ENCODE measurements at regions not wholly inside any gene's neighbourhood (a gene's known extent, or its start where the extent isn't known, plus 50 kb on each side); places are given as distances from the start of the nearest gene placed in this dataset.
A peak's percentile ranks its signal among the peaks of the same experiment; 100 is the strongest.

DNA sequence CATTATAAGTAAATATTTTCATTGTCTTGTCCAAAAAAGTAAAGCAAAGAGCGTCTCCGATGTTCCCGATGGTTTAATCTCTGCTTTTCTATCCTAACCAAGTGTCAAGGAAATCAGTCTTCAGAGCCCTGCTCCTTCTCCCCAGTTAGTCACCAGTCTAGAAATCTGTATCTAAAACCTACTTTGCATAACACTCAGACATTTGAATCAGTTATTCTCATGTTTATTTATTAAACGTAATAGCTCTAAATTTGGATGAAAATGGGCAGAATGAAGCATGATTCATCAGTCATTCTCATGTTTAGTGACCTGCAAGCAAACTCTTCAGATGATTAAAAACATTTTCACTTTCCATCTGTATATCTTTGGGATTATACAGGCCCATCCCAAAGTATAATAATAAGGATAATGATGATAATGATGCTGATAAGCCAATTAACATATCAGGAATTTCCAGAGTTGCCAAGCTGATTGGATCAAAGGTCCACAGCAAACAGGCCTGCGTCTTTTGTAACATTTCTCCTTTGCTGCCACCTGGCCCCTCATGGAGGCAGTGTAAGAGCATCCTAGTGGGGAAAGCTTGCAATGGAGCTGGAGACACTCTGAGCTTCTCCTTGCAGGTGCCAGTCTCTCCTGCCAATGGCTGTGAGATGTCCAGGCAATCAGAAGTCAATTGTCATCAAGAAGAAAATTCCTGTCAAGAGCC is 273.9 kb downstream of the IGSF11 start:
- Histone ChIP-seq H3K9me2 (replicated peaks; ENCODE audit: low read length) (no peaks in the 10 kb centered on the region), H3K4me2 (ENCODE audit: low read length) (no peak overlapping the region), H3K4me1 (ENCODE audit: insufficient read depth, low read length) (no peaks in the 10 kb centered on the region), H3K27me3 (ENCODE audit: low read length) (no peaks in the 10 kb centered on the region), H3K9ac (ENCODE audit: low read length) (no peak overlapping the region), H3K4me3 (ENCODE audit: low read length) (no peak overlapping the region), H3K9me3 (ENCODE audit: low read length) (no peaks in the 10 kb centered on the region), H3F3A (ENCODE audit: low read length, unreplicated experiment) (no peaks in the 10 kb centered on the region), H3K36me3 (ENCODE audit: low read depth, low read length) (no peaks in the 10 kb centered on the region), H4K20me1 (ENCODE audit: low read length) (no peaks in the 10 kb centered on the region), H3K27ac (ENCODE audit: low read length) (no peak overlapping the region), H3K79me2 (ENCODE audit: low read length) (no peaks in the 10 kb centered on the region), H2AFZ (ENCODE audit: low read length) (no peak overlapping the region)
- intact Hi-C loops (cut with micrococcal nuclease), result no loop called here
- no TSS peak for BruUV-seq (replicated peaks)
- TF ChIP-seq, protein P1, sequence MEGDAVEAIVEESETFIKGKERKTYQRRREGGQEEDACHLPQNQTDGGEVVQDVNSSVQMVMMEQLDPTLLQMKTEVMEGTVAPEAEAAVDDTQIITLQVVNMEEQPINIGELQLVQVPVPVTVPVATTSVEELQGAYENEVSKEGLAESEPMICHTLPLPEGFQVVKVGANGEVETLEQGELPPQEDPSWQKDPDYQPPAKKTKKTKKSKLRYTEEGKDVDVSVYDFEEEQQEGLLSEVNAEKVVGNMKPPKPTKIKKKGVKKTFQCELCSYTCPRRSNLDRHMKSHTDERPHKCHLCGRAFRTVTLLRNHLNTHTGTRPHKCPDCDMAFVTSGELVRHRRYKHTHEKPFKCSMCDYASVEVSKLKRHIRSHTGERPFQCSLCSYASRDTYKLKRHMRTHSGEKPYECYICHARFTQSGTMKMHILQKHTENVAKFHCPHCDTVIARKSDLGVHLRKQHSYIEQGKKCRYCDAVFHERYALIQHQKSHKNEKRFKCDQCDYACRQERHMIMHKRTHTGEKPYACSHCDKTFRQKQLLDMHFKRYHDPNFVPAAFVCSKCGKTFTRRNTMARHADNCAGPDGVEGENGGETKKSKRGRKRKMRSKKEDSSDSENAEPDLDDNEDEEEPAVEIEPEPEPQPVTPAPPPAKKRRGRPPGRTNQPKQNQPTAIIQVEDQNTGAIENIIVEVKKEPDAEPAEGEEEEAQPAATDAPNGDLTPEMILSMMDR (conservative IDR thresholded peaks at IDR 0.05; ENCODE audit: low read depth, low read length), result 0 out of 2 replicates have a peak, but pooled peaks have one; percentile 16
- TF ChIP-seq EZH2 (IDR thresholded peaks at IDR 0.05; ENCODE audit: low read length, unreplicated experiment), result no peak
- POLR2A ChIA-PET (ENCODE audit: unreplicated experiment), result no interaction called here
- ATAC-seq, result peak; percentile 31; the same call in 1 of the 2 replicates
- CTCF ChIA-PET, result no interaction called here
- no peak for DNase-seq

DNA sequence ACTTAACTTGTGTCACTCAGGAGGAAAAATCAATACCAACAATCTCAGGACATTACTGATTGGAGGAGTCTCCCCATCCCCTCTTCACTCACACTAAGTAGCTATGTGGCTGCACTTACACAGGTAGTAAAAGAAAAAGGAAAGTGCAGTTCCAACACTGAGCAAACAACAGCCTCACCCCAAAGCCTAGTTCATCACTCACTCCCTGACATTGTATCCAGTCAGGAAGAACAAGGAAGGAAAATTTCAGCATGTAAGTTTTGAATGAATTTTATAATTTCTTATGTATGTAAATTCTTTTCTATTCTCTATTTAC is 273.4 kb downstream of the IGSF11 start:
- intact Hi-C loops (cut with micrococcal nuclease), result no loop called here
- POLR2A ChIA-PET (ENCODE audit: unreplicated experiment), result no interaction called here
- H3K9me3 ChIP-seq (ENCODE audit: low read length), result no peaks in the 10 kb centered on the region
- no peaks in the 10 kb centered on the region for H3K9me2 ChIP-seq (replicated peaks; ENCODE audit: low read length)
- H3K27ac ChIP-seq (ENCODE audit: low read length), result no peak overlapping the region
- no peak for ATAC-seq
- H3F3A ChIP-seq (ENCODE audit: low read length, unreplicated experiment), result no peaks in the 10 kb centered on the region
- no peak overlapping the region for H3K9ac ChIP-seq (ENCODE audit: low read length)
- H2AFZ ChIP-seq (ENCODE audit: low read length), result no peak overlapping the region
- DNase-seq, result no peak
- BruUV-seq (replicated peaks), result no TSS peak
- TF ChIP-seq EZH2 (IDR thresholded peaks at IDR 0.05; ENCODE audit: low read length, unreplicated experiment), result no peak
- no peaks in the 10 kb centered on the region for H3K36me3 ChIP-seq (ENCODE audit: low read depth, low read length)
- no peaks in the 10 kb centered on the region for H3K4me1 ChIP-seq (ENCODE audit: insufficient read depth, low read length)
- H3K79me2 ChIP-seq (ENCODE audit: low read length), result no peaks in the 10 kb centered on the region
- no peak overlapping the region for H3K4me2 ChIP-seq (ENCODE audit: low read length)
- no peaks in the 10 kb centered on the region for H4K20me1 ChIP-seq (ENCODE audit: low read length)
- CTCF ChIA-PET, result no interaction called here
- no peaks in the 10 kb centered on the region for H3K27me3 ChIP-seq (ENCODE audit: low read length)
- no peak overlapping the region for H3K4me3 ChIP-seq (ENCODE audit: low read length)

DNA sequence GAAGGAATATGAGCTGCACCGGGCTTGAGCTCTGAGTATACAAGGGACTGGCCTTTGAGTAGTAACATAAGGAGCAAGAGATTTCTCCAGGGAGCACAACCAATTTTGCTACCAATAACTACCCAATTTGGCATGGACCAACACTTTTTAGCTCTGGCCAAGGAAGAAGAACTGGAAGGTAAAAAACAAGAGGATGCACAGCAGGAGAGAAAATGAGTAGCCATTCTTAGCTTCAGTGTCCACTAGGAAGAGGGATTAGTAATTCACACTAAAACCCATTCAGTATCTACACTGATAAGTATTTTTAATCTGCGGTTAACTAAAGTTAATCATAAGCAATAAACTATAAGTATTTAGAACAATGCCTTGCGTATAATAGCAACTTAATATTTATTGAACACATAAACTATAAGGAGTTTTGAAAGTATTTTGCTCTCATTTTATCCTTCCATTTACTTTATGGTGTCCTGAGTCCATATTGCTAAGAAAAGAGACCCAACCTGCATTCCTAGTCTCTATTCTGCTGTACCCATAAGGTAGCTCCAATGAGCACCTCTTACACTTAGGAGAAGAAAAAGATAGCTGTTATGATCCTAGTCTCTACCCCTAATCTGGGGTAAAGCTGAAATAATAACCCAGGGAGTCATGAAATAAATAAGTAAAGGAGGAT is 268.9 kb downstream of the IGSF11 start:
- ChIA-PET POLR2A (ENCODE audit: unreplicated experiment) (no interaction called here), CTCF (no interaction called here)
- no peak overlapping the region for H3K27ac ChIP-seq (ENCODE audit: low read length)
- no peak overlapping the region for H3K9ac ChIP-seq (ENCODE audit: low read length)
- H3K9me3 ChIP-seq (ENCODE audit: low read length), result no peaks in the 10 kb centered on the region
- no peaks in the 10 kb centered on the region for H4K20me1 ChIP-seq (ENCODE audit: low read length)
- no peak overlapping the region for H2AFZ ChIP-seq (ENCODE audit: low read length)
- no TSS peak for BruUV-seq (replicated peaks)
- H3K36me3 ChIP-seq (ENCODE audit: low read depth, low read length), result no peaks in the 10 kb centered on the region
- ATAC-seq (no peak), DNase-seq (no peak)
- no peaks in the 10 kb centered on the region for H3K27me3 ChIP-seq (ENCODE audit: low read length)
- no peaks in the 10 kb centered on the region for H3K9me2 ChIP-seq (replicated peaks; ENCODE audit: low read length)
- TF ChIP-seq EZH2 (IDR thresholded peaks at IDR 0.05; ENCODE audit: low read length, unreplicated experiment), result no peak
- TF ChIP-seq EZH2phosphoT487 (IDR thresholded peaks at IDR 0.05; ENCODE audit: borderline replicate concordance, low read length), result no peak
- TF ChIP-seq, protein P1 (conservative IDR thresholded peaks at IDR 0.05; ENCODE audit: low read depth, low read length), result no peak
- intact Hi-C loops (cut with micrococcal nuclease), result no loop called here
- H3K4me2 ChIP-seq (ENCODE audit: low read length), result no peak overlapping the region
- no peaks in the 10 kb centered on the region for H3F3A ChIP-seq (ENCODE audit: low read length, unreplicated experiment)
- H3K79me2 ChIP-seq (ENCODE audit: low read length), result no peaks in the 10 kb centered on the region
- no peaks in the 10 kb centered on the region for H3K4me1 ChIP-seq (ENCODE audit: insufficient read depth, low read length)
- H3K4me3 ChIP-seq (ENCODE audit: low read length), result no peak overlapping the region

Measured in PC-3 (cell line).